ENCODE measurements at regions not wholly inside any gene's neighbourhood (a gene's known extent, or its start where the extent isn't known, plus 50 kb on each side); places are given as distances from the start of the nearest gene placed in this dataset.

GRCh38 chr1:93758842-93759515 lies 77.3 kb upstream of the BCAR3 start:
- Histone ChIP-seq H3K36me3 (ENCODE audit: control insufficient read depth in 2 of 2, extremely low read depth in 1 of 2, insufficient read depth in 2 of 2, low read length in 2 of 2) (peaks cover 0 to 2% of the 10 kb centered on the region in 2 experiments), H3K27ac (ENCODE audit: control insufficient read depth, insufficient read depth, low read length) (no peak overlapping the region), H3K79me2 (ENCODE audit: control insufficient read depth, insufficient read depth, low read length) (no peaks in the 10 kb centered on the region), H3K9ac (ENCODE audit: control insufficient read depth, extremely low read depth, insufficient read depth, low read length) (no peak overlapping the region), H3K4me2 (ENCODE audit: control insufficient read depth, extremely low read depth, insufficient read depth, low read depth, low read length) (no peak overlapping the region), H2AFZ (ENCODE audit: control insufficient read depth, low read length) (no peak overlapping the region), H3K27me3 (ENCODE audit: control insufficient read depth, extremely low read depth, insufficient read depth, low read length) (no peaks in the 10 kb centered on the region), H3K9me1 (ENCODE audit: control insufficient read depth, extremely low read depth, insufficient read depth, low read length) (peaks cover 4% of the 10 kb centered on the region), H3K4me1 (ENCODE audit: control insufficient read depth, extremely low read depth, insufficient read depth, low read length) (peaks cover 31% of the 10 kb centered on the region), H3K9me3 (ENCODE audit: control insufficient read depth, low read depth, low read length) (no peaks in the 10 kb centered on the region), H3K4me3 (ENCODE audit: control insufficient read depth in 2 of 3, extremely low read depth in 1 of 3, insufficient read depth in 2 of 3, low read depth in 1 of 3, low read length in 3 of 3) (no peak overlapping the region), H4K20me1 (ENCODE audit: control insufficient read depth, extremely low read depth, insufficient read depth, low read length) (no peaks in the 10 kb centered on the region)
- dilution Hi-C loops (cut with MboI; ENCODE audit: extremely low pct_ligation_motif_present, low sequenced_read_pairs), result no loop called here
- FAIRE-seq (no peak), DNase-seq (ENCODE audit: low read depth, low spot score) (no peak)
- TF ChIP-seq, protein P1, sequence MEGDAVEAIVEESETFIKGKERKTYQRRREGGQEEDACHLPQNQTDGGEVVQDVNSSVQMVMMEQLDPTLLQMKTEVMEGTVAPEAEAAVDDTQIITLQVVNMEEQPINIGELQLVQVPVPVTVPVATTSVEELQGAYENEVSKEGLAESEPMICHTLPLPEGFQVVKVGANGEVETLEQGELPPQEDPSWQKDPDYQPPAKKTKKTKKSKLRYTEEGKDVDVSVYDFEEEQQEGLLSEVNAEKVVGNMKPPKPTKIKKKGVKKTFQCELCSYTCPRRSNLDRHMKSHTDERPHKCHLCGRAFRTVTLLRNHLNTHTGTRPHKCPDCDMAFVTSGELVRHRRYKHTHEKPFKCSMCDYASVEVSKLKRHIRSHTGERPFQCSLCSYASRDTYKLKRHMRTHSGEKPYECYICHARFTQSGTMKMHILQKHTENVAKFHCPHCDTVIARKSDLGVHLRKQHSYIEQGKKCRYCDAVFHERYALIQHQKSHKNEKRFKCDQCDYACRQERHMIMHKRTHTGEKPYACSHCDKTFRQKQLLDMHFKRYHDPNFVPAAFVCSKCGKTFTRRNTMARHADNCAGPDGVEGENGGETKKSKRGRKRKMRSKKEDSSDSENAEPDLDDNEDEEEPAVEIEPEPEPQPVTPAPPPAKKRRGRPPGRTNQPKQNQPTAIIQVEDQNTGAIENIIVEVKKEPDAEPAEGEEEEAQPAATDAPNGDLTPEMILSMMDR (optimal IDR thresholded peaks at IDR 0.05 in 1 of 3, IDR thresholded peaks at IDR 0.05 in 1 of 3, conservative IDR thresholded peaks at IDR 0.05 in 1 of 3; ENCODE audit: extremely low read depth in 1 of 3, insufficient read depth in 2 of 3, low read length in 3 of 3), result no peak
- no peak for TF ChIP-seq EZH2 (IDR thresholded peaks at IDR 0.05; ENCODE audit: low read length)

DNA sequence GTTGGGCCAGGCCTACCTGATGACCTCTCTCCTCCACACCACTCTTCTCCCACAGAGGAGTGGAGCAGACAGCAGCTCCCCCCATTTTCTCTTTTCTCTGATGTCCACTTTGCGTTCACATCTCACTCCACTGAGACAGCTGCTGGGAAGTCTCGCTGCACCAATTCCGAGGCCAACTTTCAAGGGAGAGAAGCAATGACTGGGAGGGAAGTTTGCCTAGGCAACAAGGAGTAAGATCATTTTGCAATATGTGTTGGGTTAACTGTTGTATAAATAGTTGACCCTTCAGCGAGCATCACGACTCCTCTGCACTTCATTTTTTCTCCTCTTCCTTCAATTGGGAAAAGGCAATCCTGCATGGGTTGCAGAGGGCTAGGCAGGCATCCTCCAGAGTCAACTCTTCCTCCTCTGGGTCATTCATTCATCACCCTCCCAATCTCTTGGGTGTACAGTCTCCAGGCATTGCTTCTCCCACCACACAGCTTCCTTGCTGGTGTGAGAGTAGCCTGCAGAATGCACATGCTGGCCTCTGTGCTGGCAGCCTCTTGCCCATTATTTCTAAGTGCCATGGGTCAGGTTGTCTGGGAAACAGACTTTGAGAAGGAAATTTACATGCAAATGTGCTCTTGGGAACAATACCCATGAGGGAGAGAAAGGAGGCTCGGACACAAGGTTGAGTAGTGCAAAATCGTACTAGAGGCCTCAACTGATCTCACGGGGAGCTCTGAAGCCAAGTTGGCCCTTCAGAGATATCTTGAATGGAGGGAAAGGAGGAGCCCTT lies 75.8 kb upstream of the BCAR3 start:
- no peak for FAIRE-seq
- peaks cover 4% of the 10 kb centered on the region for H3K9me1 ChIP-seq (ENCODE audit: control insufficient read depth, extremely low read depth, insufficient read depth, low read length)
- H2AFZ ChIP-seq (ENCODE audit: control insufficient read depth, low read length), result no peak overlapping the region
- dilution Hi-C loops (cut with MboI; ENCODE audit: extremely low pct_ligation_motif_present, low sequenced_read_pairs), result no loop called here
- no peak overlapping the region for H3K4me2 ChIP-seq (ENCODE audit: control insufficient read depth, extremely low read depth, insufficient read depth, low read depth, low read length)
- H4K20me1 ChIP-seq (ENCODE audit: control insufficient read depth, extremely low read depth, insufficient read depth, low read length), result no peaks in the 10 kb centered on the region
- no peak overlapping the region for H3K27ac ChIP-seq (ENCODE audit: control insufficient read depth, insufficient read depth, low read length)
- H3K4me3 ChIP-seq (ENCODE audit: control insufficient read depth in 2 of 3, extremely low read depth in 1 of 3, insufficient read depth in 2 of 3, low read depth in 1 of 3, low read length in 3 of 3), result no peak overlapping the region
- H3K79me2 ChIP-seq (ENCODE audit: control insufficient read depth, insufficient read depth, low read length), result no peaks in the 10 kb centered on the region
- H3K36me3 ChIP-seq (ENCODE audit: control insufficient read depth in 2 of 2, extremely low read depth in 1 of 2, insufficient read depth in 2 of 2, low read length in 2 of 2), result peaks cover 0 to 2% of the 10 kb centered on the region in 2 experiments
- H3K27me3 ChIP-seq (ENCODE audit: control insufficient read depth, extremely low read depth, insufficient read depth, low read length), result no peaks in the 10 kb centered on the region
- H3K9ac ChIP-seq (ENCODE audit: control insufficient read depth, extremely low read depth, insufficient read depth, low read length), result no peak overlapping the region
- no peak for TF ChIP-seq EZH2 (IDR thresholded peaks at IDR 0.05; ENCODE audit: low read length)
- TF ChIP-seq, protein P1 (optimal IDR thresholded peaks at IDR 0.05 in 1 of 3, IDR thresholded peaks at IDR 0.05 in 1 of 3, conservative IDR thresholded peaks at IDR 0.05 in 1 of 3; ENCODE audit: extremely low read depth in 1 of 3, insufficient read depth in 2 of 3, low read length in 3 of 3), result no peak
- H3K4me1 ChIP-seq (ENCODE audit: control insufficient read depth, extremely low read depth, insufficient read depth, low read length), result peaks cover 38% of the 10 kb centered on the region
- no peak for DNase-seq (ENCODE audit: low read depth, low spot score)
- no peaks in the 10 kb centered on the region for H3K9me3 ChIP-seq (ENCODE audit: control insufficient read depth, low read depth, low read length)
